Tibial nerve (tissue), 4 donors: ENCODE measurements at regions not wholly inside any gene's neighbourhood (a gene's known extent, or its start where the extent isn't known, plus 50 kb on each side); places are given as distances from the start of the nearest gene placed in this dataset.

Experiments used
- EP300 ChIP-seq, 2 donors: sonication (generic); formaldehyde crosslinking; IDR thresholded peaks; one replicate each; pipeline ENCODE4 v1.6.1; 2017; ENCODE audit warnings: antibody characterized with exemption in 2 of 2, mild to moderate bottlenecking in 1 of 2
- POLR2A ChIP-seq, 2 donors: fragments of 450-650 bp; IDR thresholded peaks; one replicate each; pipeline ENCODE4 v1.6.1; 2017; ENCODE audit warnings: antibody characterized with exemption in 2 of 2, mild to moderate bottlenecking in 2 of 2, moderate library complexity in 2 of 2
- TF ChIP-seq, protein P1 (sequence below), 5 experiments: fragments of 200-600 bp in 3 of 5; fragments of 450-650 bp in 2 of 5; sonication (generic) in 3 of 5; IDR thresholded peaks; one replicate each; pipeline ENCODE4 v1.5.1; 2016 to 2019; ENCODE audit warnings: antibody characterized with exemption in 5 of 5, mild to moderate bottlenecking in 3 of 5, moderate library complexity in 2 of 5

DNA sequence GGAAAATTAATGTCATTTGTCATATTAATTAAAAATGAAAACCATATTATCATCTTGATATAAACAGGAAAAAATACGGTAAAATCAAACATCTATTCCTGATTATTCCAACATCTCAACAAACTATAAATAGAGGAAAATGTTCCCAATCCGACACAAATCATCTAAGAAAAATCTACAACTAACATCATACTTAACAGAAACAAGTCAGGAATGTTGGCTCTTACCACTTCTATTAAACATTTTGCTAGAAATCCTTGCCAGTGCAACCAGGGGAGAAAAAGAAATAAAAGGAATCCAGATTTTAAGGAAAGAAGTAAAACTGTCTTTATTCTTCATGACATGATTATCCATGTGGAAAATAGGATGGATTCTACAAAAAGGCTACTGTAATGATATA, 77.0 kb upstream of the IRF2BP2 start:
- TF ChIP-seq, protein P1, sequence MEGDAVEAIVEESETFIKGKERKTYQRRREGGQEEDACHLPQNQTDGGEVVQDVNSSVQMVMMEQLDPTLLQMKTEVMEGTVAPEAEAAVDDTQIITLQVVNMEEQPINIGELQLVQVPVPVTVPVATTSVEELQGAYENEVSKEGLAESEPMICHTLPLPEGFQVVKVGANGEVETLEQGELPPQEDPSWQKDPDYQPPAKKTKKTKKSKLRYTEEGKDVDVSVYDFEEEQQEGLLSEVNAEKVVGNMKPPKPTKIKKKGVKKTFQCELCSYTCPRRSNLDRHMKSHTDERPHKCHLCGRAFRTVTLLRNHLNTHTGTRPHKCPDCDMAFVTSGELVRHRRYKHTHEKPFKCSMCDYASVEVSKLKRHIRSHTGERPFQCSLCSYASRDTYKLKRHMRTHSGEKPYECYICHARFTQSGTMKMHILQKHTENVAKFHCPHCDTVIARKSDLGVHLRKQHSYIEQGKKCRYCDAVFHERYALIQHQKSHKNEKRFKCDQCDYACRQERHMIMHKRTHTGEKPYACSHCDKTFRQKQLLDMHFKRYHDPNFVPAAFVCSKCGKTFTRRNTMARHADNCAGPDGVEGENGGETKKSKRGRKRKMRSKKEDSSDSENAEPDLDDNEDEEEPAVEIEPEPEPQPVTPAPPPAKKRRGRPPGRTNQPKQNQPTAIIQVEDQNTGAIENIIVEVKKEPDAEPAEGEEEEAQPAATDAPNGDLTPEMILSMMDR (IDR thresholded peaks at IDR 0.05), result no peak
- TF ChIP-seq POLR2A (IDR thresholded peaks at IDR 0.05) (no peak), EP300 (IDR thresholded peaks at IDR 0.05) (no peak)
